H9 (cell line): ENCODE measurements at regions not wholly inside any gene's neighbourhood (a gene's known extent, or its start where the extent isn't known, plus 50 kb on each side); places are given as distances from the start of the nearest gene placed in this dataset.

ENCODE experiments used
- DNase-seq: peaks from one replicate; pipeline ENCODE4 v3.0.0-alpha.2; 2017
- H2AFZ ChIP-seq: one replicate; pipeline ENCODE4 v1.6.1; 2013; ENCODE audit warnings: mild to moderate bottlenecking, low read length, control low read depth, moderate library complexity
- H2AK5ac ChIP-seq: 2 replicates; pipeline ENCODE4 v1.6.1; 2013; ENCODE audit warnings: low read length, control low read depth, mixed read lengths; ENCODE audit not compliant: insufficient read length
- H2BK120ac ChIP-seq: one replicate; pipeline ENCODE4 v1.6.1; 2013; ENCODE audit warnings: low read depth, mild to moderate bottlenecking, low read length, control low read depth, inconsistent platforms; ENCODE audit not compliant: poor library complexity, severe bottlenecking
- H2BK12ac ChIP-seq: 2 replicates; pipeline ENCODE4 v1.6.1; 2013; ENCODE audit warnings: low read length, control low read depth, mixed read lengths, low read depth; ENCODE audit not compliant: insufficient read length
- H2BK15ac ChIP-seq: 2 replicates; pipeline ENCODE4 v1.6.1; 2013; ENCODE audit warnings: low read depth, low read length, control low read depth
- H2BK20ac ChIP-seq: one replicate; pipeline ENCODE4 v1.6.1; 2013; ENCODE audit warnings: low read depth, mild to moderate bottlenecking, low read length, control low read depth, inconsistent platforms; ENCODE audit not compliant: poor library complexity, severe bottlenecking
- H2BK5ac ChIP-seq: 2 replicates; pipeline ENCODE4 v1.6.1; 2013; ENCODE audit warnings: low read length, control low read depth, mixed read lengths; ENCODE audit not compliant: insufficient read length
- H3K14ac ChIP-seq: 2 replicates; pipeline ENCODE4 v1.6.1; 2013; ENCODE audit warnings: low read length, control low read depth; ENCODE audit not compliant: insufficient read depth
- H3K18ac ChIP-seq: 2 replicates; pipeline ENCODE4 v1.6.1; 2013; ENCODE audit warnings: low read depth, mild to moderate bottlenecking, mixed read lengths, low read length, control low read depth; ENCODE audit not compliant: insufficient read length
- H3K23ac ChIP-seq: 2 replicates; pipeline ENCODE4 v1.6.1; 2013; ENCODE audit warnings: low read length, control low read depth, mixed read lengths, low read depth; ENCODE audit not compliant: insufficient read length
- H3K23me2 ChIP-seq: 2 replicates; pipeline ENCODE4 v1.6.1; 2013; ENCODE audit warnings: low read depth, mild to moderate bottlenecking, mixed read lengths, low read length, control low read depth; ENCODE audit not compliant: insufficient read length, poor library complexity, severe bottlenecking
- H3K27ac ChIP-seq: 2 replicates; pipeline ENCODE4 v1.5.1; 2013; ENCODE audit warnings: low read length, control low read depth, mixed read lengths, low read depth; ENCODE audit not compliant: insufficient read length
- H3K27me3 ChIP-seq: 2 replicates; pipeline ENCODE4 v1.6.1; 2013; ENCODE audit warnings: low read length, control low read depth, inconsistent platforms; ENCODE audit not compliant: insufficient read depth
- H3K4ac ChIP-seq: 2 replicates; pipeline ENCODE4 v1.6.1; 2013; ENCODE audit warnings: low read depth, mild to moderate bottlenecking, control low read depth, inconsistent platforms, low read length, moderate library complexity
- H3K4me1 ChIP-seq: 2 replicates; pipeline ENCODE4 v1.6.1; 2013; ENCODE audit warnings: low read length, control low read depth, inconsistent platforms; ENCODE audit not compliant: insufficient read depth
- H3K4me2 ChIP-seq: 2 replicates; pipeline ENCODE4 v1.6.1; 2013; ENCODE audit warnings: low read length, control low read depth, mixed read lengths; ENCODE audit not compliant: insufficient read length, insufficient read depth
- H3K56ac ChIP-seq: 2 replicates; pipeline ENCODE4 v1.6.1; 2013; ENCODE audit warnings: low read depth, mild to moderate bottlenecking, mixed read lengths, low read length, control low read depth; ENCODE audit not compliant: insufficient read length
- H3K79me1 ChIP-seq: 2 replicates; pipeline ENCODE4 v1.6.1; 2013; ENCODE audit warnings: low read depth, mild to moderate bottlenecking, moderate library complexity, low read length, control low read depth, inconsistent platforms; ENCODE audit not compliant: insufficient read depth, poor library complexity, severe bottlenecking
- H3K79me2 ChIP-seq: 2 replicates; pipeline ENCODE4 v1.6.1; 2013; ENCODE audit warnings: low read length, control low read depth, inconsistent platforms; ENCODE audit not compliant: insufficient read depth
- H3K9ac ChIP-seq: 2 replicates; pipeline ENCODE4 v1.6.1; 2013; ENCODE audit warnings: low read length, control low read depth, mixed read lengths; ENCODE audit not compliant: insufficient read length; ENCODE audit errors: extremely low read depth
- H3K9me3 ChIP-seq: one replicate; pipeline ENCODE4 v1.6.1; 2013; ENCODE audit warnings: low read depth, low read length, inconsistent platforms; ENCODE audit not compliant: control insufficient read depth
- H3T11ph ChIP-seq: one replicate; pipeline ENCODE4 v1.6.1; 2013; ENCODE audit warnings: mild to moderate bottlenecking, low read length, control low read depth, inconsistent platforms
- H4K20me1 ChIP-seq: one replicate; pipeline ENCODE4 v1.6.1; 2013; ENCODE audit not compliant: control insufficient read depth, insufficient read length, insufficient read depth
- H4K5ac ChIP-seq: 2 replicates; pipeline ENCODE4 v1.6.1; 2013; ENCODE audit warnings: low read depth, mild to moderate bottlenecking, mixed read lengths, low read length, control low read depth; ENCODE audit not compliant: insufficient read length
- H4K8ac ChIP-seq: replicated peaks from 2 replicates; pipeline ENCODE4 v1.6.1; 2013; ENCODE audit warnings: low read length, control low read depth, mixed read lengths, low read depth; ENCODE audit not compliant: insufficient read length
- H4K91ac ChIP-seq: 2 replicates; pipeline ENCODE4 v1.6.1; 2013; ENCODE audit warnings: low read depth, mild to moderate bottlenecking, moderate library complexity, mixed read lengths, low read length, control low read depth; ENCODE audit not compliant: insufficient read length
- H3K27ac Mint-ChIP-seq, 3 experiments: 2 replicates in 2 of 3; 3 replicates in 1 of 3; pipeline ENCODE4 v1.8.0; 2020 to 2021; ENCODE audit warnings: mixed read lengths in 3 of 3, mild to moderate bottlenecking in 1 of 3, moderate library complexity in 1 of 3
- H3K27me3 Mint-ChIP-seq: 2 replicates; pipeline ENCODE4 v1.8.0; 2021; ENCODE audit warnings: low read depth, mild to moderate bottlenecking, moderate library complexity, mixed read lengths
- H3K36me3 Mint-ChIP-seq, 3 experiments: 2 replicates in 2 of 3; 3 replicates in 1 of 3; pipeline ENCODE4 v1.8.0; 2020 to 2021; ENCODE audit warnings: low read depth in 3 of 3, mixed read lengths in 3 of 3; ENCODE audit not compliant: insufficient read depth in 1 of 3
- H3K4me1 Mint-ChIP-seq, 2 experiments: 2 replicates each; pipeline ENCODE4 v1.8.0; 2020; ENCODE audit warnings: mixed read lengths in 2 of 2
- H3K4me3 Mint-ChIP-seq, 2 experiments: 2 replicates in 1 of 2; 3 replicates in 1 of 2; pipeline ENCODE4 v1.8.0; 2020 to 2021; ENCODE audit warnings: mild to moderate bottlenecking in 2 of 2, mixed read lengths in 2 of 2, moderate library complexity in 1 of 2
- H3K9me3 Mint-ChIP-seq, 2 experiments: 2 replicates in 1 of 2; 3 replicates in 1 of 2; pipeline ENCODE4 v1.8.0; 2020; ENCODE audit warnings: mild to moderate bottlenecking in 2 of 2, mixed read lengths in 2 of 2, moderate library complexity in 1 of 2
- CTCF ChIP-seq: fragments of 200-600 bp; sonication (generic); conservative IDR thresholded peaks from 3 replicates; pipeline ENCODE4 v1.8.0; 2021; ENCODE audit warnings: antibody characterized with exemption, mild to moderate bottlenecking
- WGBS: extraction: QIAGEN DNeasy Blood & Tissue Kit; methylation state at CpG from one replicate; pipeline ENCODE4 v1.1.7; 2013; ENCODE audit warnings: missing lambda C conversion rate, low lambda C conversion rate, mixed read lengths; ENCODE audit not compliant: insufficient read length; ENCODE audit errors: extremely low coverage; 5-methylcytosine and 5-hydroxymethylcytosine counted together

- no peak overlapping the region for H3K14ac ChIP-seq
- H3T11ph ChIP-seq = no peak overlapping the region
- H3K4me2 ChIP-seq = no peak overlapping the region
- no peak overlapping the region for H3K56ac ChIP-seq
- Mint-ChIP-seq H3K4me3 (no peak overlapping the region), H3K9me3 (peaks cover 6 to 14% of the 10 kb centered on the region in 2 experiments), H3K27ac (no peak overlapping the region; a peak in 1 of 7 replicates), H3K4me1 (peaks cover 16 to 22% of the 10 kb centered on the region in 2 experiments), H3K27me3 (peaks cover 1% of the 10 kb centered on the region), H3K36me3 (peaks cover 2 to 10% (median 5%) of the 10 kb centered on the region in 3 experiments; a peak in 2 of 7 replicates)
- no peak overlapping the region for H2BK12ac ChIP-seq
- H2BK15ac ChIP-seq = no peak overlapping the region
- H4K20me1 ChIP-seq = no peaks in the 10 kb centered on the region
- no CpG with 5 or more reads among the region's 2 CpGs for WGBS
- H3K79me2 ChIP-seq = no peaks in the 10 kb centered on the region
- no peak overlapping the region for H4K8ac ChIP-seq
- no peak overlapping the region for H4K91ac ChIP-seq
- no peaks in the 10 kb centered on the region for H3K23me2 ChIP-seq
- no peak for DNase-seq
- no peaks in the 10 kb centered on the region for H3K9me3 ChIP-seq
- no peak overlapping the region for H3K4ac ChIP-seq
- H3K18ac ChIP-seq = no peak overlapping the region
- H3K27ac ChIP-seq = no peak overlapping the region
- H2AK5ac ChIP-seq = no peak overlapping the region
- H4K5ac ChIP-seq = no peak overlapping the region
- H2BK20ac ChIP-seq = no peak overlapping the region
- H3K27me3 ChIP-seq = no peaks in the 10 kb centered on the region
- no peak overlapping the region for H2AFZ ChIP-seq
- no peak overlapping the region for H3K23ac ChIP-seq
- no peaks in the 10 kb centered on the region for H3K79me1 ChIP-seq
- peaks cover 7% of the 10 kb centered on the region; the same call in 1 of the 2 replicates for H3K4me1 ChIP-seq
- TF ChIP-seq CTCF = no peak
- H2BK120ac ChIP-seq = no peak overlapping the region
- H2BK5ac ChIP-seq = no peak overlapping the region
- no peak overlapping the region for H3K9ac ChIP-seq
Observed at GRCh38 chr6:11930240-11930639, 81.9 kb upstream of the HIVEP1 start.
